T-helper 9 cell (primary cell): ENCODE measurements at regions not wholly inside any gene's neighbourhood (a gene's known extent, or its start where the extent isn't known, plus 50 kb on each side); places are given as distances from the start of the nearest gene placed in this dataset.
"Not testable (repeated sequence)": the region's sequence is repeated elsewhere in the genome, so short reads cannot be mapped to it uniquely, and the experiment has no call there.

Source experiments
- DNase-seq: peaks from one replicate; pipeline ENCODE4 v3.0.0-alpha.2; 2020

DNA sequence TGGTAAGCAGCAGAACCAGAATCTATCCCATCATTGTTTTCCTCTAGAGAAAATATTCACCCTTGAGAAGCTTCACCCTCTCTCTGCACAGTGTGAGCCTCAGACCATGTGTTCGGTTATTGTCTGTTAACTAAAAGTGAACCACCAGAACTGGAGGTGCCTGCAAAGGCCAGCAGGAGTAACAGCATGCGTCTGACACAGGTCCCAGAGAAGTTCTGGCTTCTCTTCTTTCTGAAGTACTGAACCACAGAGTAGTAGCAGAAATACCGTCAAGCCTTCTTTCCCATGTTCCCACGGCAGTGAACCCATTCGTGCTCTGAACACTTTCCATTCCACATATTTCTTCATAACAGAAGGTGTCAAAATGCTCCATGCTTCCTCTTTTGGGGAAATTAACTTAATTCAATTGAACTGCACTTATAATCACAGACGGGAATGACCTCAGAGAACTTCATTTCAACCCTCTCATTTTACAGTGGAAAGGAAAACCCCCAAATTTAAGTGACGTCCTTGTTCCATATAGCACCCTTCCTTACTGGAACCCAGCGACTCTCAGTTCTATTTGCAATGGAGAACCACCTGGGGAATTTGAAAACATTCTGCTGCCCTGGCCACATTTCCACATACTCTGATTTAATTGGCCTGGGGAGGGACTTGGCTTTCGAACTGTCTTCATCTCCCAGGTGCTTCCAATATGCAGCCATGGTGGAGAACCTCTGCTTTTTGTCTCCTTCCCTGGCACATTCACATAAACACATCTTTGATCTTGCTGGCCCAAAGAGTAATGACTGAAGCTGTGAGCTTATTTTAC, 519.1 kb downstream of the RNF144A start:
- no peak for DNase-seq

DNA sequence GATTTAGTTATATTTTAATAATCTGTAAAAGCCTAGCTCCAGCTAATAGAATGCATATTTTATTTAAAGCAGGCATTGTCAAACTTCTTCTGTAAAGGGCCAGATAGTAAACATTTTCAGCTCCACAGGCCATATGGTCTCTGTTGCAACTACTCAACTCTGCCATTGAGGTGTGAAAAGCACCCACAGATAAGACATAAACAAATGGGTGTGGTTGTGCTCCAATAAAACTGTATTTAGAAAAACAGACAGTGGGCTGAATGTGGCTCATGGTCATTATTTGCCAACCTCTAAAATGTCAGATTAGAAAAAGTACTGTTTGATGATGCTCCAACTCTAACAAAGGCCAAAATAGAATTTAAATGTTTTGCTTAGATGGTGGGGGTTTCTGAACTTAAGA, 519.9 kb downstream of the RNF144A start:
- DNase-seq, result no peak

GRCh38 chr2:7437716-7438632, 520.8 kb downstream of the RNF144A start:
- no peak for DNase-seq

- no peak for DNase-seq
Measured at GRCh38 chr2:7438855-7439254, 521.6 kb downstream of the RNF144A start.

GRCh38 chr2:7440977-7441376, 523.8 kb downstream of the RNF144A start:
- DNase-seq, result no peak

- not testable (repeated sequence) for DNase-seq
Measured at GRCh38 chr2:7441841-7442240, 524.6 kb downstream of the RNF144A start.

DNA sequence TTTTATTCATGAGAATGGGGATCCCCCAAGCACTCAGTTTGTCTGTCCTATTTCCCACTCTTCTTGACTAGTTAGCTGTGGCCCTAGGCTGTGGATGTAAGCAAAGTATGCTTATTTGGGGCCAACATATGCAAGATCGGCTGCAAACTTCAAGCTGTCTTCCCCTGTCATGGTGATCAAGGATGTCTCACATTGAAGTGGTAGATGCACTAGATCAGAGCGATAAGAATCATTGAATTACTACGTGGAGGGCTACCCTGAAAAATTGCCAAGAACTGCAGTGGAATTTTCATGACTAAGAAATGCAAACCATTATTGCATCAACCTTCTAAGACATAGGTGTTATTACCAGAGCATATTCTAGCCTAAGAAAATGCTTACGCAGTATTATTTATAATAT, 527.4 kb downstream of the RNF144A start:
- DNase-seq, result no peak

GRCh38 chr2:7448578-7449264, 531.5 kb downstream of the RNF144A start:
- no peak for DNase-seq

GRCh38 chr2:7449298-7449697, 532.1 kb downstream of the RNF144A start:
- no peak for DNase-seq

DNA sequence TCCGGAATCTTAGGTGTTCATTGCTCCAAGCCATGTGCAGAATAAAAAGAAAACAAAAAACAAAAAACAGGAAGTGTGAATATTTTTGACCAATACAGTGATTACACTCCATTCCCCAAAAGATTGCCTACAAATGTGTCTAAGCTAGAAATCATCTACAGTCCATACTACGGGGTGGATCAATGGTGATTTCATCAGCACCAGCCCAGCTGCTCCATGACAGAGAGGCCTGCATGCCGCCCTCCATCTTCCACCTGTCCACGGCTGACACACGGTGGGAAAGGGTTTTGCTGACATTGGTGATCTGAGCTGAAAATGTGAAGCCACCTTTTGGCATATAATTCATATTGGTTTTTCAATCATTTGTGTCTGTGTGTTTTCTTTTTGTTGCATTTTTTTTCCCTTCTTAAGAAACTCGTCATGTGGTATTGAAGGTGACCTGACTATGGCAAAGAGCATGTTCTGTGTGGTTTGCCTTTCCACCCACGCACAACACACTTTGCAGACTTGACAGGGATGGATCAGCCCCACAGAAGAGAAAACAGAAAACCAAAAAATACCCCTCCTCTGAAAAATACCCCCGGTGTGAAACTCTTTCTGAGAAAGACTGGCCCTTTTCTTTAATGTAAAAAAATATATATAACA, 533.1 kb downstream of the RNF144A start:
- no peak for DNase-seq

DNA sequence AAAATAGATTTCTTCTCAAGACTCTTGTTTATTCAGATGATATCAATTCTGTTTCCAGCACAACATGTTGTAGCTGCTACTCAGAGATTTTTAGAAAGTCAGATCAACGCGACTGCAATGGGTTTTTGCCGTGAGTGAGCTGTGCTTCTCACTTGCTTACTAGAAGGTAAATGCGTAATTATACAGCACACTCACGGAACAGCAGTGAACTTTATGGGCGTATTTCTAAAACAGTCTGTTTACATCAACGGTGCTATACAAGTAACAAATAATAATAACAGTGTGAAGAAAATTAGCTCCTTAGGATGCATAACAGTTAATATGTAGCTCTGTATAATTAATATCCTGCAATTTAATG, 533.6 kb downstream of the RNF144A start:
- DNase-seq, result no peak

- DNase-seq, result no peak
Measured at GRCh38 chr2:7452110-7452876, 535.1 kb downstream of the RNF144A start.

- DNase-seq, result no peak
Measured at GRCh38 chr2:7454592-7454991, 537.4 kb downstream of the RNF144A start.

DNA sequence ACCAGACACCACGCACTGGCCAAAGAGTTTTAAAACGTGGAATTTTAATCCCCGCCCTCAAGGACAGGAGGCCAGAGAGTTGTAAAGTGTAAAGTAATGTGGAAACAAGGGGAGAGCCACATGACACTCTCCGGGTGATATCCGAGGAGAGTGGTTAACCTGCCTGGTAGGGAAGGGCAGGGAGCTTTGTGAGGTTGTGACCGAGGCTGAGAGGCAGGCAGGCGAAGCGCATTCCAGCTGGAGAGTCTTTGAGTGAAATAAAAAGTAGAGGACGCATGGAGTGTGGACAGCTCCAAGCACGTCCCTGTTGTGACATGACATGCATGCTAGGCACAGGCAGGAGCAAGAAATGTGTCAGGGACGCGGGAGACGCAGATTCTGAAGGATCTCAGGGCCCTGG, 539.5 kb downstream of the RNF144A start:
- no peak for DNase-seq

DNA sequence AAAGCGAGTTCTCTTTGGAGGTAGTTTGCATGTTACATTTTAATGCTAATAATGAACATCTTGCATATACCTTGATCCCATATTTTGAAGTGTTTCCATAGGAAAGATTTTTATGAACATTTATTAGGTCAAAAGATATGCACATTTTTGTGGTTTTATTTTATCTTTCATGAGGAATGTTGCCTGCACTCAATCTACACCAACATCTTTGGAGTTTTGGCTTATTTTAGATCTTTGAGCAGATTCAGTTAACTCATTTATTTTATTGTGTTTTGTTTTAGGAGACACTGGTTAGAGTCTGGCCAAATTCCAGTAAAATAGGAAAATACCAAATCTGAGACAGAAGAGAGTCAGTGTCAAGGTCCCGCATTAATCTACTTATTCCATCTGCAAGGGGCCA, 540.9 kb downstream of the RNF144A start:
- DNase-seq, result no peak

DNA sequence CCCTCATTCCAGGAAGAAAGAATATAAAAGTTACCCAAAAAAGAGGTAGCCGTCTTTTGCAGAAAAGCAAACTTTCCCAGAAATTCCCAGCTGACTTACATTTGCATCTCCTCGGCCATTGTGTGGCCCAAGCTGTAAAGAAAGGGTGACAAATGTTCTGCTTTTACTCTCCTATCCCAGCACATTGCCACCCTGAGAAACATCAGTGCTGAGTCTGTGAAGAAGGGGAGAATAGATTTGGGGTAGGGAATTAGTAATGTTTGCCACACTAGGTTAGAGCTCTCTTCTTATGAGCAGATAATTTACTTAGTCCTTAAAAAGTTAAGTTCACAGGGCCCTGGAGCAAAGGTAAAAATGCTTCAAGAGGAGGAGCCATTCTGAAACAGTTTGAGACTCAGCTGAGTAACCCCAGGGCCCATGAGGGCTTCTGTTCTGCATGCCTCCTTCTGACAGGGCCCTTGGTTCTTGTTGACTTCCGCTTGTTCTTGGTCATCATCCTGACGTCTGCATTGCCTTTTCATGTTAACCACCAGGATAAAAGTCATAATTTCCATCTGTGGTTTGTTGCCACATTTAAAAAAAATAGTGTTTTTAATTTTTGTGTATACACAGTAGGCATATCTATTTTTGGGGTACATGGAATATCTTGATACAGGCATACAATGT, 550.7 kb downstream of the RNF144A start:
- DNase-seq, result no peak

DNA sequence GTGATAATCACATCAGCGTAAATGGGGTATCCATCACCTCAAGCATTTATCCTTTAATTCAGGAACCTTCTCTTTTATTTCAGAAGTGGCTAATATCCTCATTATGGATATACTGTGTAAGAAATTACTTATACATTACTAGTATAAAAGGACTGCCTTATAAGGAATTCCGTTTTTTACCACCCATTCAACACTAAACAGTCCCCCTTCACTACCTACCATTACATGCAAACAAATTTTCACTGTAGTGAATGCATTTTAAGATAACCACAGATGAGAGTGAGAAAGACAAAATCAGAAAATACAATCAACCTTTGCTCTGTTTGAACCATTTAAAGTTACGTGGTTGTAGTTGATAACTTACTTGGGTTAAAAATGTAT, 551.2 kb downstream of the RNF144A start:
- no peak for DNase-seq

DNA sequence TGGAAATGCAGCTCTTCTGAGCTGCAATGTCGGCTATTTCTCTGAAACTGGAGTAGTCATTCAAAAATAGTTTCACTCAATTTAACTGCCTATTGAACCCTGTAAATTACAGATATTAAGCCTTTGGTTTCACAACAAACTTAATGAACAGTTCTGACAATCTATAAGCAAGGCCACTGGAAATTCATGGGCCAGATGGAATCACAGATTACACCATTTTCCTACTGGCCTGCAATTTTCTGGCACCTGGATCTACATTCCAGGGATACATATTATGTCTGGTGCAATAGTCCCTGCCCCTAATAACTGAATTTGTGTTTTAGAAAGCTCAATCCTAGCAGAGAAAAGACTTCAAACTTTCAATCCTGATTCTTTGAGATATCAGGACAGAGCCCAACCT, 551.7 kb downstream of the RNF144A start:
- DNase-seq, result no peak

GRCh38 chr2:7471185-7471584, 554.0 kb downstream of the RNF144A start:
- no peak for DNase-seq

- DNase-seq, result no peak
Measured at GRCh38 chr2:7472465-7472864, 555.3 kb downstream of the RNF144A start.

DNA sequence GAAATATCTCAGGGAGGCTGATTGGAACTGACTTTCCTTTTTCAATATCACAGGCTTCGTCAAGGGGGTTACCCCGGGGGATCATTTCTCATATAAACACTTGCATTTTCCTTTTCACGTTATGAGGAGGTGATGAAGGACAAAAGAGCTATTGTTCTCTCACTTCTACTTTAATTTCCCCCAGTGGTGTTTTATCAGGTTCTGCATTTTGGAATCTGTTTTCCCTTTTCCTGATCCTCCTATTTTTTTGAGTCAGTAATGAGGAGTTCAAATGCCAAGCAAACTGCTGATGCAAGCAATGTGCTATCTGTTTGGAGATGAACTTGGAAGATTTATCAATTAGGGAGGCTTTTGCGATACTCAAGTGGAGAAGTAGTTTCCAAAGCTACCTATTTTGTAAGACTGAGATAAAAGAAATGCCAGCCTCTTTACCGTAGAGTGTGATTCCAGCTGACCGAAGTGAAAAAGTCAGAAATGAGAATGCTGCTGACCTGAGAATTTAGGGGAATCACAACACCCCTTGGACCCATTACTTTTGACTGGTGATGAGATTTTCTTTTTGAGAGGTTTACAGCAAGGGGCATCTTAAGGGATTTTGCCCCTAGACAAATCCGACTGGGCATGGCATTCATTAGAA, 556.0 kb downstream of the RNF144A start:
- DNase-seq, result no peak
